GM23248 (cell line): ENCODE measurements at regions not wholly inside any gene's neighbourhood (a gene's known extent, or its start where the extent isn't known, plus 50 kb on each side); places are given as distances from the start of the nearest gene placed in this dataset.

Experiments used
- EZH2 ChIP-seq: fragments of 200-600 bp; sonication (generic); IDR thresholded peaks from 2 replicates; pipeline ENCODE4 v1.6.1; 2018; ENCODE audit warnings: antibody characterized with exemption, mild to moderate bottlenecking; ENCODE audit not compliant: insufficient read depth, poor library complexity, severe bottlenecking
- EZH2phosphoT487 ChIP-seq: fragments of 200-600 bp; sonication (generic); IDR thresholded peaks from 2 replicates; pipeline ENCODE4 v1.6.1; 2018; ENCODE audit warnings: antibody characterized with exemption, moderate library complexity, mild to moderate bottlenecking, low read depth; ENCODE audit not compliant: insufficient read depth

GRCh38 chr5:142398730-142399055, 73.9 kb upstream of the SPRY4 start:
- TF ChIP-seq EZH2phosphoT487, result no peak
- TF ChIP-seq EZH2, result no peak
